T-helper 1 cell (primary cell): ENCODE measurements at regions not wholly inside any gene's neighbourhood (a gene's known extent, or its start where the extent isn't known, plus 50 kb on each side); places are given as distances from the start of the nearest gene placed in this dataset.
"Not testable (repeated sequence)": the region's sequence is repeated elsewhere in the genome, so short reads cannot be mapped to it uniquely, and the experiment has no call there.

ENCODE experiments used
- DNase-seq, 5 donors: peaks; one replicate each; pipeline ENCODE4 v3.0.0-alpha.2; 2012 to 2020

GRCh38 chr7:145784809-145785780 lies 331.5 kb upstream of the CNTNAP2 start:
- DNase-seq: no peak

- not testable (repeated sequence) for DNase-seq
Measured at GRCh38 chr7:145781388-145781787, 335.2 kb upstream of the CNTNAP2 start.

- no peak for DNase-seq
Measured at GRCh38 chr7:145779140-145779539, 337.5 kb upstream of the CNTNAP2 start.

GRCh38 chr7:145774777-145775176 lies 341.8 kb upstream of the CNTNAP2 start:
- no peak for DNase-seq

- DNase-seq: no peak
Measured at GRCh38 chr7:145753004-145753403, 363.6 kb upstream of the CNTNAP2 start.

GRCh38 chr7:145737617-145738016 lies 379.0 kb upstream of the CNTNAP2 start:
- DNase-seq: no peak

- DNase-seq: no peak
Measured at GRCh38 chr7:145735061-145735460, 381.5 kb upstream of the CNTNAP2 start.

- DNase-seq: no peak
Measured at GRCh38 chr7:145732521-145732920, 384.1 kb upstream of the CNTNAP2 start.

GRCh38 chr7:145729691-145730090 lies 386.9 kb upstream of the CNTNAP2 start:
- DNase-seq: no peak

GRCh38 chr7:145718129-145718528 lies 398.5 kb upstream of the CNTNAP2 start:
- no peak for DNase-seq

- no peak for DNase-seq
Measured at GRCh38 chr7:145700488-145700887, 416.1 kb upstream of the CNTNAP2 start.

GRCh38 chr7:145698526-145699262 lies 417.9 kb upstream of the CNTNAP2 start:
- DNase-seq: no peak

- not testable (repeated sequence) for DNase-seq
Measured at GRCh38 chr7:145697412-145698107, 419.0 kb upstream of the CNTNAP2 start.

GRCh38 chr7:145696071-145696470 lies 420.5 kb upstream of the CNTNAP2 start:
- no peak for DNase-seq

GRCh38 chr7:145692237-145692950 lies 424.2 kb upstream of the CNTNAP2 start:
- no peak for DNase-seq

- no peak for DNase-seq
Measured at GRCh38 chr7:145691377-145691914, 425.2 kb upstream of the CNTNAP2 start.

GRCh38 chr7:145681646-145682045 lies 435.0 kb upstream of the CNTNAP2 start:
- no peak for DNase-seq

GRCh38 chr7:145681159-145681558 lies 435.4 kb upstream of the CNTNAP2 start:
- DNase-seq: no peak

- DNase-seq: no peak
Measured at GRCh38 chr7:145665499-145666258, 450.9 kb upstream of the CNTNAP2 start.

- DNase-seq: no peak
Measured at GRCh38 chr7:145655666-145656065, 460.9 kb upstream of the CNTNAP2 start.

GRCh38 chr7:145645135-145645515 lies 471.5 kb upstream of the CNTNAP2 start:
- DNase-seq: no peak
